ENCODE measurements at regions not wholly inside any gene's neighbourhood (a gene's known extent, or its start where the extent isn't known, plus 50 kb on each side); places are given as distances from the start of the nearest gene placed in this dataset.
"Not testable (repeated sequence)": the region's sequence is repeated elsewhere in the genome, so short reads cannot be mapped to it uniquely, and the experiment has no call there.

GRCh38 chr1:19024532-19024931, 68.1 kb upstream of the IFFO2 start:
- DNase-seq (ENCODE audit: low read depth) = no peak

- no peak for DNase-seq (ENCODE audit: low read depth)
These were observed 67.3 kb upstream of the IFFO2 start for GRCh38 chr1:19023787-19024186.

GRCh38 chr1:19021845-19022244, 65.4 kb upstream of the IFFO2 start:
- no peak for DNase-seq (ENCODE audit: low read depth)

- DNase-seq (ENCODE audit: low read depth) = not testable (repeated sequence)
These were observed 62.8 kb upstream of the IFFO2 start for GRCh38 chr1:19019288-19019687.

GRCh38 chr1:19015476-19015875, 59.0 kb upstream of the IFFO2 start:
- DNase-seq (ENCODE audit: low read depth) = no peak

GRCh38 chr1:19014765-19015164, 58.3 kb upstream of the IFFO2 start:
- no peak for DNase-seq (ENCODE audit: low read depth)

GRCh38 chr1:19013826-19014548, 57.5 kb upstream of the IFFO2 start:
- DNase-seq (ENCODE audit: low read depth) = no peak

GRCh38 chr1:19011845-19012231, 55.4 kb upstream of the IFFO2 start:
- DNase-seq (ENCODE audit: low read depth) = no peak

- DNase-seq (ENCODE audit: low read depth) = peak; percentile 39
These were observed 54.7 kb upstream of the IFFO2 start for GRCh38 chr1:19010995-19011844.

- no peak for DNase-seq (ENCODE audit: low read depth)
These were observed 54.0 kb upstream of the IFFO2 start for GRCh38 chr1:19010503-19010902.

GRCh38 chr1:19009882-19010321, 53.4 kb upstream of the IFFO2 start:
- DNase-seq (ENCODE audit: low read depth) = no peak

- no peak for DNase-seq (ENCODE audit: low read depth)
These were observed 52.8 kb upstream of the IFFO2 start for GRCh38 chr1:19009126-19009881.

- DNase-seq (ENCODE audit: low read depth) = no peak
These were observed 51.3 kb upstream of the IFFO2 start for GRCh38 chr1:19007491-19008441.

GRCh38 chr1:19006837-19007271, 50.4 kb upstream of the IFFO2 start:
- DNase-seq (ENCODE audit: low read depth) = no peak

All from stimulated activated CD8-positive, alpha-beta memory T cell treated with anti-CD3 and anti-CD28 coated beads, Interleukin-12 subunit alpha, Interleukin-12 subunit beta, amount 100 ng/mL, for 1 hour (primary cell).